EL (cell line): ENCODE measurements at regions not wholly inside any gene's neighbourhood (a gene's known extent, or its start where the extent isn't known, plus 50 kb on each side); places are given as distances from the start of the nearest gene placed in this dataset.

Experiments used
- DNase-seq: peaks from one replicate; pipeline ENCODE4 v3.0.0-alpha.2; 2016

GRCh38 chr14:104344818-104345620 is 206.6 kb downstream of the KIF26A start:
- no peak for DNase-seq

- DNase-seq = no peak
Measured at GRCh38 chr14:104345621-104346462, 207.5 kb downstream of the KIF26A start.

GRCh38 chr14:104346608-104347007 is 208.2 kb downstream of the KIF26A start:
- no peak for DNase-seq

- DNase-seq = no peak
Measured at GRCh38 chr14:104348741-104349140, 210.4 kb downstream of the KIF26A start.

- DNase-seq = no peak
Measured at GRCh38 chr14:104349950-104350349, 211.6 kb downstream of the KIF26A start.

GRCh38 chr14:104350463-104351185 is 212.2 kb downstream of the KIF26A start:
- DNase-seq = no peak

- DNase-seq = no peak
Measured at GRCh38 chr14:104351849-104352492, 213.6 kb downstream of the KIF26A start.

GRCh38 chr14:104352493-104353220 is 214.3 kb downstream of the KIF26A start:
- DNase-seq = no peak

- no peak for DNase-seq
Measured at GRCh38 chr14:104353221-104353920, 215.0 kb downstream of the KIF26A start.

- no peak for DNase-seq
Measured at GRCh38 chr14:104353921-104354701, 215.7 kb downstream of the KIF26A start.

- no peak for DNase-seq
Measured at GRCh38 chr14:104355101-104356019, 217.0 kb downstream of the KIF26A start.

GRCh38 chr14:104356020-104356737 is 217.8 kb downstream of the KIF26A start:
- no peak for DNase-seq

- DNase-seq = no peak
Measured at GRCh38 chr14:104356738-104357688, 218.6 kb downstream of the KIF26A start.

GRCh38 chr14:104357689-104358527 is 219.5 kb downstream of the KIF26A start:
- no peak for DNase-seq

- DNase-seq = no peak
Measured at GRCh38 chr14:104358528-104359300, 220.3 kb downstream of the KIF26A start.
